ENCODE measurements at regions not wholly inside any gene's neighbourhood (a gene's known extent, or its start where the extent isn't known, plus 50 kb on each side); places are given as distances from the start of the nearest gene placed in this dataset.

GRCh38 chr20:58075586-58076345 lies 152.7 kb downstream of the ANKRD60 start:
- no peak for DNase-seq (ENCODE audit: low spot score)
- ChIA-PET CTCF (interaction anchor here (0.5 to 1.0 kb wide), 6 partner anchors 8 to 644 kb away, joined by 3 to 8 read pairs (median 3); no protein-coding TSS in a partner anchor), POLR2A (ENCODE audit: low non-redundant PET) (no interaction called here)
- TF ChIP-seq CTCF (conservative IDR thresholded peaks at IDR 0.05; ENCODE audit: low read depth): no peak
- no peak overlapping the region for H3K27ac ChIP-seq

GRCh38 chr20:58073945-58074856 lies 154.3 kb downstream of the ANKRD60 start:
- no peak overlapping the region for H3K27ac ChIP-seq
- TF ChIP-seq CTCF (conservative IDR thresholded peaks at IDR 0.05; ENCODE audit: low read depth): no peak
- ChIA-PET CTCF (interaction anchor here (0.6 to 1.2 kb wide), 2 partner anchors 9 to 454 kb away, joined by 3 to 4 read pairs; no protein-coding TSS in a partner anchor), POLR2A (ENCODE audit: low non-redundant PET) (no interaction called here)
- DNase-seq (ENCODE audit: low spot score): no peak

- ChIA-PET CTCF (no interaction called here), POLR2A (ENCODE audit: low non-redundant PET) (no interaction called here)
- TF ChIP-seq CTCF (conservative IDR thresholded peaks at IDR 0.05; ENCODE audit: low read depth): no peak
- no peak overlapping the region for H3K27ac ChIP-seq
- DNase-seq (ENCODE audit: low spot score): no peak
Observed at GRCh38 chr20:58072695-58073671, 155.5 kb downstream of the ANKRD60 start.

GRCh38 chr20:58071991-58072390 lies 156.5 kb downstream of the ANKRD60 start:
- TF ChIP-seq CTCF (conservative IDR thresholded peaks at IDR 0.05; ENCODE audit: low read depth): no peak
- POLR2A ChIA-PET (ENCODE audit: low non-redundant PET): no interaction called here
- H3K27ac ChIP-seq: no peak overlapping the region
- DNase-seq (ENCODE audit: low spot score): no peak
- CTCF ChIA-PET: no interaction called here

- no peak overlapping the region for H3K27ac ChIP-seq
- no peak for DNase-seq (ENCODE audit: low spot score)
- ChIA-PET CTCF (interaction anchor here (0.6 kb wide), 1 partner anchor 690 kb away, joined by 3 read pairs; no protein-coding TSS in a partner anchor), POLR2A (ENCODE audit: low non-redundant PET) (interaction anchor here (0.6 kb wide), 1 partner anchor 11 kb away, joined by 4 read pairs; no protein-coding TSS in a partner anchor)
- TF ChIP-seq CTCF (conservative IDR thresholded peaks at IDR 0.05; ENCODE audit: low read depth): no peak
Observed at GRCh38 chr20:58071298-58071697, 157.2 kb downstream of the ANKRD60 start.

Data from RWPE1 (cell line).